RWPE1 (cell line): ENCODE measurements at regions not wholly inside any gene's neighbourhood (a gene's known extent, or its start where the extent isn't known, plus 50 kb on each side); places are given as distances from the start of the nearest gene placed in this dataset.

ENCODE experiments used
- CTCF ChIA-PET: fragments of 350-600 bp; sonication (Branson Sonifier 250); formaldehyde crosslinking; extraction: SDS; loops from one replicate; lab custom pipeline; 2021; lab: Yijun Ruan, JAX
- POLR2A ChIA-PET: fragments of 400-600 bp; formaldehyde crosslinking; extraction: SDS; loops from one replicate; lab custom pipeline; 2020; ENCODE audit warnings: antibody characterized with exemption; ENCODE audit not compliant: low non-redundant PET; lab: Yijun Ruan, JAX
- DNase-seq: peaks from one replicate; pipeline ENCODE4 v3.0.0; 2012; ENCODE audit warnings: low spot score
- H3K27ac ChIP-seq: fragments of 450-650 bp; 2 replicates; pipeline ENCODE4 v1.5.1; 2017
- TF ChIP-seq, protein P1 (sequence below): fragments of 450-650 bp; conservative IDR thresholded peaks from 2 replicates; pipeline ENCODE4 v1.5.1; 2017; ENCODE audit warnings: low read depth, mild to moderate bottlenecking

DNA sequence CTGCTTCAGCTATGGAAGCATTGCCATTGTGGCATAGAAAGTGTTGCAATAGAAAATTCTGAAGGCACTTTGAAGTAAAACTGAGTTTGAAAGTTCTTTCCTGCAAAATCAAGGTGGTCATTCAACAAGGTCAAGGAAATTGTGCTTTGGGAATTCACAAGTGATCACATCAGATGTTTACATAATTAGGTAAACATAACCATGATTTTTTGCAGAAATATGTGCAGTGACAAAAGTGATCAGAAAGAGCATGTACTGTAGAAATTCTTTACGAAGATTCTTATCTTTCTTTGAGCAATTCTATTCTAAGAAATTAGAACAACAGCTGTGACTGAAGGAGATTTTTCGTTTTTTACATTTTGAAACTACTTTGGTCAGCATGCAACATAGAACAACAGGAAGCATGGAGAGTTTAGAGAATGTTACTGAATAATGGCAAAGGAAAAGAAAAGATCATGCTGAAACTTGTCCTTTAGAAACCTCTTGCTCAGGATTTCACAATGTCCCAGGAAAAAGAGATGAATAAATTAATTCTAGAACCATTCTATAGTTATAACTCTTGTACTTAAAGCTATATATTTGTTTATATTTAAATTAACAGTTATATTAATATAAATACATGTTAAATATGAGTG is 643.4 kb upstream of the ARPP21 start:
- no peak overlapping the region for H3K27ac ChIP-seq
- ChIA-PET POLR2A (no interaction called here), CTCF (no interaction called here)
- TF ChIP-seq, protein P1, sequence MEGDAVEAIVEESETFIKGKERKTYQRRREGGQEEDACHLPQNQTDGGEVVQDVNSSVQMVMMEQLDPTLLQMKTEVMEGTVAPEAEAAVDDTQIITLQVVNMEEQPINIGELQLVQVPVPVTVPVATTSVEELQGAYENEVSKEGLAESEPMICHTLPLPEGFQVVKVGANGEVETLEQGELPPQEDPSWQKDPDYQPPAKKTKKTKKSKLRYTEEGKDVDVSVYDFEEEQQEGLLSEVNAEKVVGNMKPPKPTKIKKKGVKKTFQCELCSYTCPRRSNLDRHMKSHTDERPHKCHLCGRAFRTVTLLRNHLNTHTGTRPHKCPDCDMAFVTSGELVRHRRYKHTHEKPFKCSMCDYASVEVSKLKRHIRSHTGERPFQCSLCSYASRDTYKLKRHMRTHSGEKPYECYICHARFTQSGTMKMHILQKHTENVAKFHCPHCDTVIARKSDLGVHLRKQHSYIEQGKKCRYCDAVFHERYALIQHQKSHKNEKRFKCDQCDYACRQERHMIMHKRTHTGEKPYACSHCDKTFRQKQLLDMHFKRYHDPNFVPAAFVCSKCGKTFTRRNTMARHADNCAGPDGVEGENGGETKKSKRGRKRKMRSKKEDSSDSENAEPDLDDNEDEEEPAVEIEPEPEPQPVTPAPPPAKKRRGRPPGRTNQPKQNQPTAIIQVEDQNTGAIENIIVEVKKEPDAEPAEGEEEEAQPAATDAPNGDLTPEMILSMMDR = no peak
- DNase-seq = no peak

DNA sequence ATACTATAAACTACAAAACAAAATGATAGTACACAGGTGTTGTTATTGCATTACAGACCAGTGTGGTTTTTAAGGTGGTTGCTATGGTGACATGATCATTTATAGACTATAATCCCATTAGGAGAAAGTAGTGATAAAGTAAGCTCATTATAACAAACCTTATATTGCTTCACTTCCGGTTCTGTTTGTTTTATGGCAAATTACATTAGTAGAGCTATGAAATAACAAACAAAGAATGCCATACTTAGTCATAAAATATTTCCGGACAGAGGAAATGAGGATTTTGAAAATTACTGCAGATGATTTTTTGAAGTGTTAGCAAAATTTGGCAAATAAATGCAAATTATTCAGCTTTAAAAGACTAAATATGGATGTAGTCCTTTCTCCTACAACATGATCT is 640.4 kb upstream of the ARPP21 start:
- no peak for DNase-seq
- H3K27ac ChIP-seq = no peak overlapping the region
- ChIA-PET CTCF (no interaction called here), POLR2A (no interaction called here)
- TF ChIP-seq, protein P1 = no peak

DNA sequence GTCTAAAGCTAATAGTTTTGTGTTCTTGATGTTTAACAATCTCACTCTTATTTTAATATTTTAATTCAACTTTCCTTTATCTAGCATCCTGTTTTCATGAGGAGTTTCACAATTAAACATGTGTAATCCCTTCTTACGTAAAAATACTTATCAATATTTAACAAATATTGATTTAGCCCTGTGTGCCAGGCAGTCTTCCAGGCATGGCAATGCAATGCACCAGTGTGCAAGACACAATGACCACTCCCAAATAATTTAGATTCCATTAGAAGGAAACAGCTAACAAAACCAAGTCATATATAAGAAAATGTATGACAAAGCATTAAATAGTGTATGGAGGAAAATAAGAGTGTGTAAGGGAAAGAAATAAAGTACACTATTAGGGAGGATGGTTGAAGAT is 627.1 kb upstream of the ARPP21 start:
- no peak for DNase-seq

DNA sequence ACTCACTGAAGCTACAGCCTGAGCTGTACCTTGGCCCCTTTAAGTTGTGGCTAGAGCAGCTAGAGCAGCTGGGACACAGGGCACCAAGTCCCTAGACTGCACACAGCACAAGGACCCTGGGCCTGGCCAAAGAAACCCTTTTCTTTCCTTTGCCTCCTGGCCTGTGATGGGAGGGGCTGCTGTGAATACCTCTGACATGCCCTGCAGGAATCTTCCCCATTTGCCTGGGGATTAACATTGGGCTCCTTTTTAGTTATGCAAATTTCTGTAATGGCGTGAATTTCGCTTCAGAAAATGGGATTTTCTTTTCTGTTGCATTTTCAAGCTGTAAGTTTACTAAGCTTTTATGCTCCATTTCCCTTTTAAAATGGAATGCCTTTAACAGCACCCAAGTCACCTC is 611.2 kb upstream of the ARPP21 start:
- ChIA-PET CTCF (no interaction called here), POLR2A (no interaction called here)
- TF ChIP-seq, protein P1 = no peak
- H3K27ac ChIP-seq = no peak overlapping the region
- DNase-seq = no peak

More for the DNA sequence above, 627.1 kb upstream of the ARPP21 start:
- CTCF ChIA-PET = interaction anchor here (0.6 kb wide), 1 partner anchor 566 kb away, joined by 3 read pairs; no protein-coding TSS in a partner anchor
- POLR2A ChIA-PET = no interaction called here
- H3K27ac ChIP-seq = no peak overlapping the region
- TF ChIP-seq, protein P1 = no peak

DNA sequence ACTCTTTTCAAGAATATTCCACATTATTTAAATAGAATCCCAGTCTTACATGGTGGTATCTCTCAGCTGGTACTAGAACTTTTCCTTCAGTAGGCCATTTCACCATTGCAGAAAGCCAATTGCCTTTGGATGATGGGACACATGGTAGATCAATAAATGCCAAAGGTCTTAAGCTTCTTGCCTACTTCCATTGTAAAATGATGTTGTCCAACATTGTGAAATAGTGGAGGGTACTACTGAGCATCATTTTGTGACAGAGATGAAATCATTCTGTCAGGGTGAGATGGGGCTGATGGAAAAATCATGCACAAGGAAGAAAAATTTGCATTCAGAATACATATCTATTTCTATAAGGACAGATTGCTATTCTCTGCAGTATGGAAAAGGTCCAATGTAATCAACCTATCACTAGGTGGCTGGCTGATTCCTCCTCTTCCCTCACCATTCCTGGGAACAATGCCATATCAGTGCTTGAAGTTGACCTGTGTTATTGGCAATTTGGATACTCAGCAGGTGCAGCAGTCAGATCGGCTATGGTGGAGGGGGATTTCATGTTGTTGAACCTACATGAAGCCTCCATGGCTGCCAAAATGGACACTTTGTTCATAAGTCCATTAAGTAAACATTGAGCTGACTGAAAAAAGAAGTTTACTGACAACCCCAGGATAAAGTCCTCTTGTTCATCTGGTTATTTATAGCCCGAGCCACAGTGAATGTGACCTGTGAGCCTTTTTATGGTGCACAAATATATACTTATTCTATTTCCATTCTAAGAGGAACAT is 596.9 kb upstream of the ARPP21 start:
- TF ChIP-seq, protein P1 = no peak
- no peak overlapping the region for H3K27ac ChIP-seq
- POLR2A ChIA-PET = no interaction called here
- DNase-seq = no peak
- CTCF ChIA-PET = no interaction called here

DNA sequence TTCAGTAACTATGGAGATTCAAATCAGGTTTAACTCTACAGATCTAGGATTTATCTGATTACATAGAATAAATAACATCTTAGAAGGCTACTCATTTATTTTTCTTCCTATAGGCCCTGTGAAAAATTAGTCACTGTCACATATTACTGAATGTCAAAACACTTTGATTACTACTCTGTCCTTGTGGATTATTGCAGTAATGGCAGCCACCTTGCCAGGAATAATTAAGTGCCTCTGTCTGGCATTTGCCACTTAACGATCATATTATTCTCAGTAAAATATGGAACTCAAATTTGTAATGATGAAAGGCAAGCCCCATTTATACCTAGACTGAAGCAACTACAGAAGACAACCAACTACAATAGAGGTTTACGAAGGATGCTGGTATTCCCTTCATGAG is 596.3 kb upstream of the ARPP21 start:
- no peak overlapping the region for H3K27ac ChIP-seq
- DNase-seq = no peak
- TF ChIP-seq, protein P1 = no peak
- ChIA-PET POLR2A (no interaction called here), CTCF (no interaction called here)
